Left lung (tissue), 4 donors: ENCODE measurements at regions not wholly inside any gene's neighbourhood (a gene's known extent, or its start where the extent isn't known, plus 50 kb on each side); places are given as distances from the start of the nearest gene placed in this dataset.

Source experiments
- ATAC-seq: fragments of 200-7000 bp; cut with Tn5 transposase; one replicate; pipeline ENCODE4 v1.9.1; 2020; ENCODE audit warnings: moderate library complexity
- DNase-seq, 4 donors: peaks; one replicate each; pipeline ENCODE4 v3.0.0-alpha.2; 2013 to 2020
- H3K27ac ChIP-seq, 2 donors: fragments of 200-600 bp; sonication (generic) in 1 of 2; one replicate each; pipeline versions ENCODE4 v1.5.0 to v1.8.0; 2020 to 2021
- H3K27me3 ChIP-seq, 2 donors: fragments of 200-600 bp; sonication (generic) in 1 of 2; one replicate each; pipeline versions ENCODE4 v1.5.0 to v1.8.0; 2020 to 2021
- H3K36me3 ChIP-seq, 2 donors: fragments of 200-600 bp; sonication (generic) in 1 of 2; one replicate each; pipeline versions ENCODE4 v1.5.0 to v1.8.0; 2020 to 2021
- H3K4me1 ChIP-seq, 2 donors: fragments of 200-600 bp; one replicate each; pipeline ENCODE4 v1.8.0; 2021
- H3K4me3 ChIP-seq, 2 donors: fragments of 200-600 bp; sonication (generic) in 1 of 2; one replicate each; pipeline versions ENCODE4 v1.5.0 to v1.8.0; 2020 to 2021; ENCODE audit warnings: mild to moderate bottlenecking in 1 of 2
- H3K9me3 ChIP-seq, 2 donors: fragments of 200-600 bp; sonication (generic) in 1 of 2; one replicate each; pipeline versions ENCODE4 v1.5.0 to v1.8.0; 2020 to 2021
- intact Hi-C, 2 donors: fragments of 100-400 bp; cut with DNase I; formaldehyde crosslinking; loops; one replicate each; pipeline versions ENCODE4 v1.11.2 to v1.14.2; 2022
- TF ChIP-seq, protein P1 (sequence below), 2 donors: fragments of 200-600 bp; sonication (generic) in 1 of 2; IDR thresholded peaks; one replicate each; pipeline versions ENCODE4 v1.5.0 to v1.8.0; 2021; ENCODE audit warnings: antibody characterized with exemption in 2 of 2
- donor health status: DM: no; HTN: yes; CAD: no.
- donor health status: DM: no; HTN: no; CAD: no.

DNA sequence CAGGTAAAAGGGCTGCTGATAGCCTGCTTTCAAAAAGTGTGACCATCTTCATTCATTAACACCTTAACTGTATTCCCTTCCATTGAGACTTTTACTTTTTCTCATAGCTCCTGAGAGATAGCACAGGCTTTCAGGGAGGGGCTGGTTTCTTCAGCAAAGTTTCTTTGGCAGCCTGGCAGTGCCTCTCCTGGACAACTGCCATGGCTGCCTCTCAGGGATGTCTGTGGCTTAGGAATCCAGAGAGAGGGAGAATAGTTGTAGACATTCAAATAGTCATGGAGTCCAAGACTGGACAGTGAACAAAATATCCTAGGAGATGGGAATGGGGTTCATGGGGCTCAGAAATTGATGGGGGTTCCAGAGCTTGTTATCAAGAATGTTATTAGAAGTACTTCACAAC, 81.1 kb downstream of the FAM47B start:
- TF ChIP-seq, protein P1, sequence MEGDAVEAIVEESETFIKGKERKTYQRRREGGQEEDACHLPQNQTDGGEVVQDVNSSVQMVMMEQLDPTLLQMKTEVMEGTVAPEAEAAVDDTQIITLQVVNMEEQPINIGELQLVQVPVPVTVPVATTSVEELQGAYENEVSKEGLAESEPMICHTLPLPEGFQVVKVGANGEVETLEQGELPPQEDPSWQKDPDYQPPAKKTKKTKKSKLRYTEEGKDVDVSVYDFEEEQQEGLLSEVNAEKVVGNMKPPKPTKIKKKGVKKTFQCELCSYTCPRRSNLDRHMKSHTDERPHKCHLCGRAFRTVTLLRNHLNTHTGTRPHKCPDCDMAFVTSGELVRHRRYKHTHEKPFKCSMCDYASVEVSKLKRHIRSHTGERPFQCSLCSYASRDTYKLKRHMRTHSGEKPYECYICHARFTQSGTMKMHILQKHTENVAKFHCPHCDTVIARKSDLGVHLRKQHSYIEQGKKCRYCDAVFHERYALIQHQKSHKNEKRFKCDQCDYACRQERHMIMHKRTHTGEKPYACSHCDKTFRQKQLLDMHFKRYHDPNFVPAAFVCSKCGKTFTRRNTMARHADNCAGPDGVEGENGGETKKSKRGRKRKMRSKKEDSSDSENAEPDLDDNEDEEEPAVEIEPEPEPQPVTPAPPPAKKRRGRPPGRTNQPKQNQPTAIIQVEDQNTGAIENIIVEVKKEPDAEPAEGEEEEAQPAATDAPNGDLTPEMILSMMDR (IDR thresholded peaks at IDR 0.05) = no peak
- Histone ChIP-seq H3K27me3 (no peaks in the 10 kb centered on the region), H3K36me3 (no peaks in the 10 kb centered on the region), H3K9me3 (no peaks in the 10 kb centered on the region), H3K27ac (no peak overlapping the region), H3K4me1 (no peaks in the 10 kb centered on the region), H3K4me3 (no peak overlapping the region)
- DNase-seq (no peak), ATAC-seq (no peak)
- intact Hi-C loops = no loop called here

DNA sequence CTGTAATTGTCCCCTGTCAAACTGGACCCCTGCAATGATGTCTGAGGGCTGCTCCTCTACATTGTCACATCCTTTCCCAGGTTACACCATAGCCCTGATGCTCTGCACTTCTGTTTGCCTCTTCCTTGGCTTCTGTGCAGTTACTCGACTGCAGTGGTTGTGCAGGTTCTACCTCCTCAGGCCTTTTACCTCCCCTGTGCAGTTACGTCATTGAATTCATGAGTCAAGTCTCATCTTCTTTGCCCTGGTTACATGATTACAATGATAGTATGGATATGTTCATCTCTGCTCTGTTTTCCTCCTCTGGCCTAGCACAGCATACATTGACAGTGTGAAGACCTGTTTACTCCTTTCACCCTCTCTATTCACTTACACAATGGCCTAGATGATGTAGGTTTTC, 83.2 kb downstream of the FAM47B start:
- Histone ChIP-seq H3K4me1 (no peaks in the 10 kb centered on the region), H3K4me3 (no peak overlapping the region), H3K27me3 (no peaks in the 10 kb centered on the region), H3K36me3 (no peaks in the 10 kb centered on the region), H3K9me3 (no peaks in the 10 kb centered on the region), H3K27ac (no peak overlapping the region)
- ATAC-seq (no peak), DNase-seq (no peak)
- intact Hi-C loops = no loop called here
- TF ChIP-seq, protein P1 (IDR thresholded peaks at IDR 0.05) = no peak

DNA sequence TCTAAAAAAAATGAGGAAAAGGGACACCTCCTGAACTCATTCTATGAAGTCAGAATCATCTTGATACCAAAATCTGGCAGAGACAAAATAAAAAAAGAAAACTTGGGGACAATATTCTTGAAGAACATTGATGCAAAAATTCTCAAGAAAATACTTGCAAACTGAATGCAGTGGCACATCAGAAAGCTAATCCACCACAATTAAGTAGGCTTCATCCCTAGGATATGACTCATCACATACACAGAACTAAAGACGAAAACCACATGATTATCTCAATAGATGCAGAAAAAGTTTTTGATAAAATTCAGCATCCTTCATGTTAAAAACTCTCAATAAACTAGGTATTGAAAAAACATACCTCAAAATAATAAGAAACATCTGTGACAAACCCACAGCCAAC, 98.3 kb downstream of the FAM47B start:
- TF ChIP-seq, protein P1 (IDR thresholded peaks at IDR 0.05) = no peak
- intact Hi-C loops = no loop called here

DNA sequence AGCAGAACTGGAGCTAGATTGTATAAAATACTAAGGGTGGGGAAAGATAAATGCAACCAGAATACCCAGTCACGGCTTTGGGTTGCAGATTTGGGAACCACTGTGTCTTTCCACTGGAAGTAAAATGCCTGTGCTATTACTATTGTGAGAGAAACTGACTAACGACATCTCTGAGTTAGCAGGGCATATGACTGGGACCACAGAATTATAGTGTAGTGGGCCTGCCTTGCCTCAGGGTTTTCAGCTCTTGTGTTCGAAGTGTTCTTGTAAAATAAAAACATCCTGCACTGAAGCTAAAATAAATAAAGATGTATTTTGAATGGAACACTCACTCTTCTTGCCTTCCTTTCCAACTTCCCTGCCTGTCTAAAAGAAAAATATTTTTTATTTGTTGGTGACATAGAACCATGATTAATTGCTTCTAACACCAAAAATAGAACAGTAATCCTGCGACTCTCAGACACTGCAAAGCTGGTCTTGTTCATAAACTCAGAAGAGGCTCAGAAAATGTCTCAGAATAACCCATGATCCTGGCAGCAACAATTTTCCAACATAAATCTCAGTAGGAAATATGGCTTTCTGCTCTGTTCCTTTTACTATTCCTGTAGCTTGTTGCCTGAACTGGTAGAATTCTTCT, 104.2 kb downstream of the FAM47B start:
- H3K4me1 ChIP-seq = no peaks in the 10 kb centered on the region
- TF ChIP-seq, protein P1 (IDR thresholded peaks at IDR 0.05) = no peak
- H3K4me3 ChIP-seq = no peak overlapping the region
- H3K27ac ChIP-seq = no peak overlapping the region
- H3K36me3 ChIP-seq = no peaks in the 10 kb centered on the region
- H3K9me3 ChIP-seq = no peaks in the 10 kb centered on the region
- no peaks in the 10 kb centered on the region for H3K27me3 ChIP-seq
- DNase-seq (no peak), ATAC-seq (no peak)
- intact Hi-C loops = no loop called here

More for the DNA sequence above, 98.3 kb downstream of the FAM47B start:
- H3K36me3 ChIP-seq = no peaks in the 10 kb centered on the region
- no peaks in the 10 kb centered on the region for H3K27me3 ChIP-seq
- DNase-seq = no peak
- no peaks in the 10 kb centered on the region for H3K9me3 ChIP-seq
- H3K27ac ChIP-seq = no peak overlapping the region
- H3K4me1 ChIP-seq = no peaks in the 10 kb centered on the region
- no peak for ATAC-seq
- no peak overlapping the region for H3K4me3 ChIP-seq

DNA sequence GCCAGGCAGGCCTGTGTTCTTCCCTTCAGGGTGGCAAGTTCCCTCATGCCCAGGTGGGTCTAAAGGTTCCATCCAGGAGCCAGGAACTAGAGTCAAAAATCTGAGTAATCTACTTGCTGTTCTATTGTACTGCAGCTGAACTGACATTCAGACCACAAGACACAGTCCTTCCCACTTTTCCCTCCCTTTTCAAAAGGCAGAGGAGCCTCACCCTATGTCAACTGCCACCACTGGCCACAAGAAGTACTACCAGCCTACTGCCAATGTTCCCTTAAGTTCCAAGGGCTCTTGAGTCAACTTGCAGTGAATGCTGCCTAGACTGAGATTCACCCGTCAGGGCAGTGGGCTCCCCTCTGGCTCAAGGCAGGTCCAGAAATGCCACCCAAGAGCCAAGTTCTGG, 133.5 kb downstream of the FAM47B start:
- no peaks in the 10 kb centered on the region for H3K9me3 ChIP-seq
- no peak overlapping the region for H3K27ac ChIP-seq
- TF ChIP-seq, protein P1 (IDR thresholded peaks at IDR 0.05) = no peak
- no peaks in the 10 kb centered on the region for H3K36me3 ChIP-seq
- ATAC-seq = no peak
- no peaks in the 10 kb centered on the region for H3K27me3 ChIP-seq
- intact Hi-C loops = no loop called here
- H3K4me3 ChIP-seq = no peak overlapping the region
- H3K4me1 ChIP-seq = no peaks in the 10 kb centered on the region
- no peak for DNase-seq
